ENCODE measurements at regions not wholly inside any gene's neighbourhood (a gene's known extent, or its start where the extent isn't known, plus 50 kb on each side); places are given as distances from the start of the nearest gene placed in this dataset.

DNA sequence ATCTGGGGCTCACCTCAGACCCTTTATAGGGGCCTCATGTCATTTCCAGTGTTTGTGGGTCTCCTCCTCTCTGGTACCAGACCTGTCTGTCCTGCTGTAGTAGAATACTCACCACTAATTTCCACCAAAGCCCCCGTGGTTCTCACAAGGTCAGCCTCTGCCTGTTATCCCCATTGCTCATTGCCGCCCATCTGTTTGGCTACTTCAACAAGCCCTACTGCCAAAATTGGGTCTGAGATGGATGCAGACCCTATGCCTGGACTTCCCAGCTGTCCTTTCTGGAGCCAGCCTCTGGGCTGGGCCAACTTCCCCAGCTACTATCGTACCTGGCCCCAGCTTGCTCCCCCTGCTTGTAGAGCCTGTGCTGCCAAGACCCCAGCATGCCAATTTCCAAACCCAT, 152.1 kb upstream of the ISX start:
- H3K4me1 ChIP-seq = no peaks in the 10 kb centered on the region
- H3K27me3 ChIP-seq (ENCODE audit: control insufficient read depth, insufficient read depth, low read length) = no peaks in the 10 kb centered on the region
- no peak overlapping the region for H3K4me3 ChIP-seq (ENCODE audit: low read depth, low read length)
- H2AFZ ChIP-seq = no peak overlapping the region
- H3K27ac ChIP-seq = no peak overlapping the region
- H3K79me2 ChIP-seq = no peaks in the 10 kb centered on the region
- TF ChIP-seq, protein P1, sequence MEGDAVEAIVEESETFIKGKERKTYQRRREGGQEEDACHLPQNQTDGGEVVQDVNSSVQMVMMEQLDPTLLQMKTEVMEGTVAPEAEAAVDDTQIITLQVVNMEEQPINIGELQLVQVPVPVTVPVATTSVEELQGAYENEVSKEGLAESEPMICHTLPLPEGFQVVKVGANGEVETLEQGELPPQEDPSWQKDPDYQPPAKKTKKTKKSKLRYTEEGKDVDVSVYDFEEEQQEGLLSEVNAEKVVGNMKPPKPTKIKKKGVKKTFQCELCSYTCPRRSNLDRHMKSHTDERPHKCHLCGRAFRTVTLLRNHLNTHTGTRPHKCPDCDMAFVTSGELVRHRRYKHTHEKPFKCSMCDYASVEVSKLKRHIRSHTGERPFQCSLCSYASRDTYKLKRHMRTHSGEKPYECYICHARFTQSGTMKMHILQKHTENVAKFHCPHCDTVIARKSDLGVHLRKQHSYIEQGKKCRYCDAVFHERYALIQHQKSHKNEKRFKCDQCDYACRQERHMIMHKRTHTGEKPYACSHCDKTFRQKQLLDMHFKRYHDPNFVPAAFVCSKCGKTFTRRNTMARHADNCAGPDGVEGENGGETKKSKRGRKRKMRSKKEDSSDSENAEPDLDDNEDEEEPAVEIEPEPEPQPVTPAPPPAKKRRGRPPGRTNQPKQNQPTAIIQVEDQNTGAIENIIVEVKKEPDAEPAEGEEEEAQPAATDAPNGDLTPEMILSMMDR (IDR thresholded peaks at IDR 0.05) = no peak
- H3K9ac ChIP-seq = no peak overlapping the region
- no peaks in the 10 kb centered on the region for H3K9me3 ChIP-seq (ENCODE audit: control insufficient read depth, low read length)
- no peaks in the 10 kb centered on the region for H3K36me3 ChIP-seq (ENCODE audit: control insufficient read depth, insufficient read depth, low read length)
- no peak overlapping the region for H3K4me2 ChIP-seq (ENCODE audit: low read length)

DNA sequence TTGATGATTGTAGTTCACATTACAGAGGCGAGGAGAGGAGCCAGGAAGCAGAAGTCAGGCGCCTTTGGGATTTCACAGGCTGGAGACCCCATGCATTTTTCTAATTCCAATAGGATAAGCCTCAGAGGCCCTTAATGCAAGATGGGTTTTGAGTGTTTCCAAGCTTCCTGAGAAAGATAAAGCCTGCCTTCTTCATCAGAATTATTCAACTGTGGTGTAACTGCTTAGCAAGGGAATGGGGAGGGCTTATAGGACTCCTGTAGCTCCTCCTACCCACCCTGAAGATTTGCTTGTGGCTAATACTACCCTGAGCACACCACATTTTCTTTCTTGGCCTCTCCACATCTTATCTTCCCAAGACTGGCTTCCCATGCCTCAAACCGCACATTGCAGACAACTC, 151.1 kb upstream of the ISX start:
- no peak overlapping the region for H3K4me2 ChIP-seq (ENCODE audit: low read length)
- no peaks in the 10 kb centered on the region for H3K4me1 ChIP-seq
- H3K27me3 ChIP-seq (ENCODE audit: control insufficient read depth, insufficient read depth, low read length) = no peaks in the 10 kb centered on the region
- H3K79me2 ChIP-seq = no peaks in the 10 kb centered on the region
- H3K4me3 ChIP-seq (ENCODE audit: low read depth, low read length) = no peak overlapping the region
- H3K9me3 ChIP-seq (ENCODE audit: control insufficient read depth, low read length) = no peaks in the 10 kb centered on the region
- no peaks in the 10 kb centered on the region for H3K36me3 ChIP-seq (ENCODE audit: control insufficient read depth, insufficient read depth, low read length)
- H2AFZ ChIP-seq = no peak overlapping the region
- H3K9ac ChIP-seq = no peak overlapping the region
- H3K27ac ChIP-seq = no peak overlapping the region
- TF ChIP-seq, protein P1 (IDR thresholded peaks at IDR 0.05) = no peak

DNA sequence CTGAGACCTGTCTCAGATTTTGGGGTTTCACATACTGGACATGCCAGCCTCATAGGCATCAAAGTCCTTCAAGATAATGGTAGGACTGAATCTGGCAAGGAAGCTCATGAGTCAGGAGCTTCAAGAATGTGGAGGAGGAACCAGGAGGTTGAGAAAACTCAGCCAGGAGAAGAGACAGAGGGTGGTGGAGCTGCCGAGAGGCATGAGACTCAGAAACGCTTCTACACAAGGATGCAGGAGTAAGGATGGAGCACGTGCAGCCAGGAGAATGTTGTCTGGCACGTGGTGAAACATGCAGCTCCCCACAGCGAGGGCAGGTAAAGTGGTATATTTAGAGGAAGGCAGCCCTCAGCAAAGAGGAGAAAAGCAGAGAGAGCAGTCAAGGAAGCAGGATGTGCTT, 148.7 kb upstream of the ISX start:
- no peak overlapping the region for H3K4me3 ChIP-seq (ENCODE audit: low read depth, low read length)
- no peak overlapping the region for H3K27ac ChIP-seq
- H3K36me3 ChIP-seq (ENCODE audit: control insufficient read depth, insufficient read depth, low read length) = no peaks in the 10 kb centered on the region
- TF ChIP-seq, protein P1 (IDR thresholded peaks at IDR 0.05) = no peak
- no peaks in the 10 kb centered on the region for H3K27me3 ChIP-seq (ENCODE audit: control insufficient read depth, insufficient read depth, low read length)
- no peaks in the 10 kb centered on the region for H3K79me2 ChIP-seq
- H2AFZ ChIP-seq = no peak overlapping the region
- no peaks in the 10 kb centered on the region for H3K9me3 ChIP-seq (ENCODE audit: control insufficient read depth, low read length)
- no peaks in the 10 kb centered on the region for H3K4me1 ChIP-seq
- no peak overlapping the region for H3K4me2 ChIP-seq (ENCODE audit: low read length)
- H3K9ac ChIP-seq = no peak overlapping the region

DNA sequence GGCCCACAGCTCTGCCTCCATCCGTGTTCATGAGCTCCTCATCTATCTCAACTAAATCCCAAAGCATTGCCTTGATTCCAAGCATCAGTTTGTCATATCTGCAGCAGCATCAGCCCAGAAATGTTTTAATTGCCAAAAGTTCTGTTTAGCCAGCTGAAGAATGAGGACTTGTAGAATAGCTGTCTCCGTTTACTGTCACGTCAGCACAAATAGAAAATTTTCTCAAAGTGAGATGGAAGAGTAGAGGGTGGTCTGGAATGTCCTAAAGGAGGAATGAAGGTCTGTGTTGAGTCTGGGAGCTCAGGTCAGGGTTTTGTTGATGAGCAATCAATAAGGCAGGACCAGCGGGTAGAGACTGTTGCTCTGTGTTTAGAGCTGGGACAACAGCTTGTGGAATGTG, 134.9 kb upstream of the ISX start:
- Histone ChIP-seq H3K27ac (no peak overlapping the region), H3K27me3 (ENCODE audit: control insufficient read depth, insufficient read depth, low read length) (no peaks in the 10 kb centered on the region), H3K79me2 (no peaks in the 10 kb centered on the region), H2AFZ (no peak overlapping the region), H3K4me2 (ENCODE audit: low read length) (no peak overlapping the region), H3K9me3 (ENCODE audit: control insufficient read depth, low read length) (no peaks in the 10 kb centered on the region), H3K4me3 (ENCODE audit: low read depth, low read length) (no peak overlapping the region), H3K36me3 (ENCODE audit: control insufficient read depth, insufficient read depth, low read length) (no peaks in the 10 kb centered on the region), H3K9ac (no peak overlapping the region), H3K4me1 (no peaks in the 10 kb centered on the region)
- TF ChIP-seq, protein P1 (IDR thresholded peaks at IDR 0.05) = no peak

DNA sequence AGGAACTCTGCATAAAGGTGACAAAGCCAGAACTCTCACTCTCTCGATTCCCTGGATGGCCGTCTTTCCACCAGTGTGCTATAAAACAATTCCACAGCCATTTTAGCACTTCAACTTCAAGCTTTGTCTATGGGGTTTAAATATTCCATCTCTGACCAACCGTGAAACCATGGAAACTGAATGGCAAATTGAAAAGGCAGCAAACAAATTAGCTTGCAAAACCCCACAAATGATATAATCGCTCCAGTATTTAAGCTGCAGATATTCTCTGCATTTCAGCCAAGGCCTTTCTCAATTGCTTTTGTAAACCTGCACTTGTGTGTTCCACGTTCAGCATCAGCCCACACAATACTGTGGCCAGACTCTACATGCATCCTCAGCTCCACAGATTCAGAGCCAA, 131.7 kb upstream of the ISX start:
- Histone ChIP-seq H3K79me2 (no peaks in the 10 kb centered on the region), H3K27ac (no peak overlapping the region), H3K4me2 (ENCODE audit: low read length) (no peak overlapping the region), H3K36me3 (ENCODE audit: control insufficient read depth, insufficient read depth, low read length) (no peaks in the 10 kb centered on the region), H3K9me3 (ENCODE audit: control insufficient read depth, low read length) (no peaks in the 10 kb centered on the region), H2AFZ (no peak overlapping the region), H3K4me3 (ENCODE audit: low read depth, low read length) (no peak overlapping the region), H3K9ac (no peak overlapping the region), H3K4me1 (no peaks in the 10 kb centered on the region), H3K27me3 (ENCODE audit: control insufficient read depth, insufficient read depth, low read length) (no peaks in the 10 kb centered on the region)
- TF ChIP-seq, protein P1 (IDR thresholded peaks at IDR 0.05) = no peak
